ENCODE measurements at regions not wholly inside any gene's neighbourhood (a gene's known extent, or its start where the extent isn't known, plus 50 kb on each side); places are given as distances from the start of the nearest gene placed in this dataset.

- no peak for ATAC-seq (ENCODE audit: low read depth)
- TF ChIP-seq CTCF (IDR thresholded peaks at IDR 0.05), result no peak
- intact Hi-C loops (cut with micrococcal nuclease), result no loop called here
- Mint-ChIP-seq H3K27ac (no peak overlapping the region), H3K36me3 (ENCODE audit: low read depth) (no peaks in the 10 kb centered on the region), H3K4me3 (no peak overlapping the region), H3K9me3 (no peaks in the 10 kb centered on the region), H3K27me3 (peaks cover 29% of the 10 kb centered on the region), H3K4me1 (no peaks in the 10 kb centered on the region)
- ChIA-PET CTCF (interaction anchor here (1.3 kb wide), 1 partner anchor 85 kb away, joined by 3 read pairs; no protein-coding TSS in a partner anchor), POLR2A (no interaction called here)
- no peak for DNase-seq
These were observed 60.6 kb upstream of the CD34 start for GRCh38 chr1:207971331-207972219.

GRCh38 chr1:207970329-207971233 lies 59.7 kb upstream of the CD34 start:
- Mint-ChIP-seq H3K4me1 (no peaks in the 10 kb centered on the region), H3K9me3 (no peaks in the 10 kb centered on the region), H3K36me3 (ENCODE audit: low read depth) (no peaks in the 10 kb centered on the region), H3K27ac (no peak overlapping the region), H3K4me3 (no peak overlapping the region), H3K27me3 (peaks cover 30% of the 10 kb centered on the region)
- no peak for TF ChIP-seq CTCF (IDR thresholded peaks at IDR 0.05)
- intact Hi-C loops (cut with micrococcal nuclease), result no loop called here
- POLR2A ChIA-PET, result no interaction called here
- ATAC-seq (ENCODE audit: low read depth) (no peak), DNase-seq (no peak)
- CTCF ChIA-PET, result interaction anchor here (1.0 to 2.7 kb wide), 3 partner anchors 27 to 86 kb away, joined by 3 to 9 read pairs (median 4); no protein-coding TSS in a partner anchor

GRCh38 chr1:207969528-207969927 lies 58.6 kb upstream of the CD34 start:
- intact Hi-C loops (cut with micrococcal nuclease), result no loop called here
- no peak overlapping the region for H3K27ac Mint-ChIP-seq
- ChIA-PET POLR2A (no interaction called here), CTCF (interaction anchor here (1.0 to 2.7 kb wide), 3 partner anchors 28 to 85 kb away, joined by 3 to 9 read pairs (median 4); no protein-coding TSS in a partner anchor)
- no peak overlapping the region for H3K4me3 Mint-ChIP-seq
- DNase-seq, result no peak
- H3K9me3 Mint-ChIP-seq, result no peaks in the 10 kb centered on the region
- ATAC-seq (ENCODE audit: low read depth), result no peak
- TF ChIP-seq CTCF (IDR thresholded peaks at IDR 0.05), result no peak
- H3K36me3 Mint-ChIP-seq (ENCODE audit: low read depth), result no peaks in the 10 kb centered on the region
- H3K4me1 Mint-ChIP-seq, result no peaks in the 10 kb centered on the region
- peaks cover 33% of the 10 kb centered on the region for H3K27me3 Mint-ChIP-seq

GRCh38 chr1:207968521-207969009 lies 57.6 kb upstream of the CD34 start:
- H3K36me3 Mint-ChIP-seq (ENCODE audit: low read depth), result no peaks in the 10 kb centered on the region
- no peak for DNase-seq
- no peak overlapping the region for H3K4me3 Mint-ChIP-seq
- intact Hi-C loops (cut with micrococcal nuclease), result no loop called here
- no peak for TF ChIP-seq CTCF (IDR thresholded peaks at IDR 0.05)
- peaks cover 31% of the 10 kb centered on the region for H3K27me3 Mint-ChIP-seq
- POLR2A ChIA-PET, result no interaction called here
- no peak overlapping the region for H3K27ac Mint-ChIP-seq
- no peak for ATAC-seq (ENCODE audit: low read depth)
- CTCF ChIA-PET, result interaction anchor here (2.7 kb wide), 1 partner anchor 84 kb away, joined by 9 read pairs; no protein-coding TSS in a partner anchor
- peaks cover 3% of the 10 kb centered on the region for H3K4me1 Mint-ChIP-seq
- H3K9me3 Mint-ChIP-seq, result no peaks in the 10 kb centered on the region

Data from activated B cell treated with CpG ODN at 0.5 μM for 24 hours (primary cell).